ENCODE measurements at regions not wholly inside any gene's neighbourhood (a gene's known extent, or its start where the extent isn't known, plus 50 kb on each side); places are given as distances from the start of the nearest gene placed in this dataset.

DNA sequence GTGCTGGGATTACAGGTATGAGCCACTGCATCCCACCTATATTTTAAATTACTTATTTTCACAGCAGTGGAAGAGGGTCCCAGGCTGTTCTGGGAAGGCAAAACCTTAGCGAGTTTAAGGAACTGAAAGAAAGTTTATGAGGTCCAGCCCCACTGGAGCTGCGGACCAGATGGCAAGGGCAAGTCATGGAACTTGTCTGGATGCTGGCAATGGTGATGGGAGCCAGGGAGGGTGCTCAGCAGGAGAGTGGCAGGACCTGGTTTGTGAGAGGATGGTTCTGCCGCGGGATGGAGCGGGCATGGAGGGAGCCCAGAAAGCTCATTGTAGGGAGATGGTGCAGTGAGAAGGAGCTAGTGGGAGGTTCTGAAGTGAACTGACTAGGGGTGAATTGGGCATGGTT is 50.6 kb upstream of the SLC45A1 start:
- DNase-seq (ENCODE audit: low read depth, low spot score) = no peak

DNA sequence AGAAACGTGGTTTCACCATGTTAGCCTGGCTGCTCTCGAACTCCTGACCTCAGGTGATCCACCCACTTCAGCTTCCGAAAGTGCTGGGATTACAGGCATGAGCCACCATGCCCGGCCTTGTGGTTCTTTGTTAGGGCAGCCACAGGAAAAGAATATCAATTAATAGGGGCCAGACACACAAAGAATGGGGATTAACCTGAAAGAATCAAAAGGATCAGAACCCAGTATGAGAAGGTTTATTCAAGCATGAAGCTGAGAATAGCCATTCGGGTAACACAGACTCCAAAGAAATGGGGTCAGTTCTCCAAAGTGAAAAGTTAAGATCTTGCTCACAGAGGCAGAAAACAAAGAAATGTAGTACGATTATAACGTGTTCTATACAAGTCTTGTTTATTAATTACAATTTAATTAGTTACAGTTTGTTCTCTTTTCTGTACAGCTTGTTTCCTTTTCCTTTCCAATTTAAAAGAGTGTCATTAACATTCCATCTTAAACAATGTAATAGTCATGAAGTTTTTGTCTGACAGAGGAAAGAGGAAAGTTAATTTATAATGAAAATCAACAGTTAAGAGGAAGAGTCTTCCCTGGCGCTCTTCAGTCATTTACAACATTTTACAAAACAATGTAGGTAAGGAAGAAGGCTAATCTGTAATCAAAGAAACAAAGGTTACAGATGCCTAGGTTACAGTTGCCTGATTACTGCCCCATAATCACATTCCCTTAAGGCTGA is 51.3 kb upstream of the SLC45A1 start:
- no peak for DNase-seq (ENCODE audit: low read depth, low spot score)

DNA sequence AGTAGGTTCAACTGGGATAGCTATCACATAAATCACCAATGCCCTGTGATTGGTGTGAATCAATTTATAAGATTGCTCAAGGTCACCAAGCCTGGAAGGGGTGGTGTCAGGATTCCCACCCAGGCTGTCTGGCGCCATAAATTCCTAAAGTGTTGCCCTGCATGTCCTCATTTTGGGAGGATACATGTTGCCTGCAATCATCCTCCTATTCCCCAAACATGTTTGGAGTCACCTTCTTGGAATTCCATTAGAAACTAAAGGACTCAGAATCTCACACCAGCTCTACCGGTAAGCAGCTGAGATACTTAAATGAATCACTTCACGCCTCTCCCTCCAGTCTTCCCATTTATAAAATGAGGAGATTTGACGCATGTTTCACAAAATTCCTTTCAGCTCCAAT is 54.1 kb upstream of the SLC45A1 start:
- DNase-seq (ENCODE audit: low read depth, low spot score) = no peak

DNA sequence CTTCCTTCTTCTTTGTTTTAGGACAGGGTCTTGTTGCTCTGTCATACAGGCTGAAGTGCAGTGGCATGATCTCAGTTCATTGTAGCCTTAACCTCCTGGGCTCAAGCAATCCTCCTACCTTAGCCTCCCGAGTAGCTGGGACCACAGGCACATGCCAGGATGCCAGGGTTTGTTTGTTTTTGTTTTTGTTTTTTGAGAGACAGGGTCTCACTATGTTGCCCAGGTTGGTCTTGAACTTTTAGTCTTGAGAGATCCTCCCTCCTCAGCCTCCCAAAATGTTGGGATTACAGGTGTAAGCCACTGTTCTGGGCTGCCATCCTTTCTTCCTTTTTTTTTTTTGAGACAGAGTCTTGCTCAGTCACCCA is 56.5 kb upstream of the SLC45A1 start:
- DNase-seq (ENCODE audit: low read depth, low spot score) = no peak

DNA sequence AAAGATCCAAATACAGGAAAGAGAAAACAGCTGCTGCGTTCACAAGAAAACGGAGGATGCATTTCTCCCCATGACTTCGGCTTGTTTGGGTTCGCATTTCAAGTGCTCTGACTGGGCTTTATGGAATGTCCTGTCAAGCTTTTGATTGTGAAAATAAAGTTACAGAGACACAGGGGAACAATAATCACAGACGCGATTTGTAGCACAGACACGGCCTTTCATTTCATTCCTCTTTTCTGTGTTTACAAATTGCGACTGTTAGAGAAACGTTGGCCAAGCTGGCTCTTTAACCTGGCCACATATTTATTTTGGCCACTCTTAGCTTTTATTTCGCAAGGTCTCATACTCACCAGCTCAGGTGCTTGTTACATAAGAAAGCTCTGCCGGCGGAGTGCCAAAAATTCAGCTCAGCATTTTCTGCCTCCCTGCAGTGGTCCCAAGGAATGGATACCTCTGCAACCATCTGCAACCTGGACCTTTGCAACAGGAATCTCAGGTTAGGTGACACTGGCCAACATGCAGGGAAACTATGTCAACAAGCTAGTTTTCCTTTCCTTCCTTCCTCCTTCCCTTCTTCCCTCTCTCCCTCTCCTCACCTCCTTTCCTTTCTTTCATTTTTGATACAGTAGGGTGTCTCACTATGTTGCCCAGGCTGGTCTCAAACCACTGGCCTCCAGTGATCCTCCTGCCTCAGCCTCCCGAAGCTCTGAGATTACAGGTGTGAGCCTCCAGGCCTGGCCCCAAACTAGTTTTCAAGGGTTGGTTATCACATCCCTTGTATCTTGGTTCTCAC is 58.2 kb upstream of the SLC45A1 start:
- no peak for DNase-seq (ENCODE audit: low read depth, low spot score)

DNA sequence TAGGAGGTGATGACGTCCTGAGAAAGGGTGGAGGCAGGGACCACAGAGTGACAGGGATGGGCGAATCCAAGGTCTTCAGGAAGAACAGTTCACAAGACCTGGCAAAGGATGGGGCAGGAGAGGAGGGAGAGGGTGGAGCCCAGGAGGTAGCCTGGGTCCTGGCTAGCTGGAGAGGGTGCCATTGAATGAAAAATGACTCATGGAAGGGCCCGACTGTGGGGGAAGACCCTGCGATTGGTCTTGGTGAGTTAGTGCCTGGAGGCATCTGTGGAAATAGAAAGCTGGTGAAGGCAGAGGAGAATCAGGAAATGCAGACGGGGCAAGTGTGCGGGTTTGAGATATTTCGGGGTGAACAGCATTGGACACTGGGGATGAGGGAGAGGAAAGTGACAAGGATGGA is 60.3 kb upstream of the SLC45A1 start:
- no peak for DNase-seq (ENCODE audit: low read depth, low spot score)

DNA sequence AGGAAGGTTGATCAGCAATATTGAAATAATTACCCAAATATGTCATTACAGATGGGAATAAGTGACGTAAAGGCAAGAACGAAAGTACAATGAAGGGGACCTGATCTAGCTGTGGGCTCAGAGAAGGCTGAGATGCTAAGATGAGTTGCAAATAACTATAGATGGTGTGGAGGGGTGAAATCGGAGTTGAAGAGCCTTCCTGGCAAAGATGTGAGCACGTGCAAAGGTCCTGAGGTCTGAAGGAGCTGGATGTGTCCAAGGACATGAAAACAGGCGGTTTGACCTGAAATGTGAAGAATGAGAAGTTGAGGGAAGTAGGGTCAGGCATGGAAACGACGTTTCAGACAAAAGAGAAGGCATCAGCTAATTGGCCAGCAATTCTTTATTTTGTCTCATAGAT is 61.6 kb upstream of the SLC45A1 start:
- DNase-seq (ENCODE audit: low read depth, low spot score) = no peak

DNA sequence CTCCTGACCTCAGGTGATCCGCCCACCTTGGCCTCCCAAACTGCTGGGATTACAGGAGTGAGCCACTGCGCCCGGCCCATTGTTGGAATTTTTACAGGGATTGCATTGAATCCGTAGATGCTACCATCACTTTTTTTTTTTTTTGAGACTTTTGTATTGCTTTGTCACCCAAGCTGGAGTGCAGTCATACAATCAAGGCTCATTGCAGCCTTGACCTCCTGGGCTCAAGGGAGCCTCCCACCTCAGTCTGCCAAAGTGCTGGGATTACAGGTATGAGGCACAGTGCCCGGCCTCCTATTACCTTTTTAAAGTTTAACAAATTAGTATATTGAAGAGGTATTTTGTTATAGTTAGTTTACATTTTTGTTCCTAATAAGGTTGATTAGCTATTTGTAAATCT is 62.2 kb upstream of the SLC45A1 start:
- no peak for DNase-seq (ENCODE audit: low read depth, low spot score)

DNA sequence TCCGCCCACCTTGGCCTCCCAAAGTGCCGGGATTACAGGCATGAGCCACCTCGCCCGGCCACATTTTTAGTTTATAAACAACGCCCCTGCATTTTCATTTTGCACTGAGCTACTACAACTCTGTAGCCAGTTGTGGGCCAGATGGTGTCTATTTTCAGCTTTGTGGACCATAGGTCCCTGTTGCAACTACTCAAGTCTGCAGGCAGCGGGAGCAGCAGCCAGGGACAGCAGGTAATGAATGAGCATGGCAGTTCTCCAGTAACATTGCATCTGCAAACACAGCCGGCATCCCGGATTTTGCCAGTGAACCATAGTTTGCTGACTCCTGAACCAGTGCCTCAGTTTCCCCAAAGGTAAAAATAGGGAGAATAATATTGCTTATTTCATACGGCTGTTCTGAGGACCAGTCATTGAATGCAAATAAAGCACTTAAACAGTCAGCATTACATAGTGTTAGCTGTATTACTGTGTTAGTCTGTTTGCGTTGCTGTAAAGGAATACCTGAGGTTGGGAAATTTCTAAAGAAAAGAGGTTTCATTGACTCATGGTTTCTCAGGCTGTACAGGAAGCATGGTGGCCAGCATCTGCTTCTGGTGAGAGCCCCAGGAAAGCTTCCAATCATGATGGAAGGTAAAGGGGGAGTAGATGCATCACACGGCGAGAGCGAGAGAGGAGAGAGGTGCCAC is 65.5 kb upstream of the SLC45A1 start:
- DNase-seq (ENCODE audit: low read depth, low spot score) = no peak

DNA sequence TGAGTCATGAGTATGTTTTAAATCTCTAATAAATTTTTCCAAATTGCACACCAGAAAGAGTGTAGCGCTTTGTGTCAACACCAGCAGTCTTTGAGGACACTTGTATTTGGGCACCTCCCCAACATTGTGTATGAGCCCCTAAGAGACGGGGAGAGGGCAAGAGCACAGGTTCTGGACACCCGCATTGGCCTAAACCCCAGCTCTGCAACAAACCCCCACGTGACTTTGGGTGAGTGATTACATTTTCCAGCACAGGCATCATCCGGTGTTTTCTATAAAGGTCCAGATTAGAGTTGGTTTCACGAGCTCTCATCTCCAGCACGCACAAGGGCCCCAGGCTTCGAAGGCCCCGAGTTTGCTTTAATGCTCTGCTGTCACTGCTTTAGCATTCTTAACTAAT is 66.3 kb upstream of the SLC45A1 start:
- DNase-seq (ENCODE audit: low read depth, low spot score) = no peak

DNA sequence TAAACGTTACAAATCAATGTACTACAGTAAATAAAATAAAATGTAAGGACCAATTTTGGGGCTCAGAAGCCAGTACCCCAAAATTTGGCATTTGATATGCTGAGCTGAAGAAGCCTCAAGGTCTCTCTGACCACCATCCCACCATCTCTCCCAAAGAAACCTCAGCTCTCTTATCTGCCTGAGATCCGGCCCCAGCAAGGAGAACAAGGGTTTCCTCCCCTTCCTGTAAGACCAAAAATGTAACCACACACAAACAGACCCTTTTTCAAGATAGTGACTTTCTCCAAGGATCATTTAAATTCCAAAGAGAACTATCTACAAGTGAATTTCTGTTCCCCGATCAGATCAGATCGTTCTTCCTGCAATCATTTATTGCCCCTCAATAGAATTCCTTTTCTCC is 68.1 kb upstream of the SLC45A1 start:
- DNase-seq (ENCODE audit: low read depth, low spot score) = no peak

DNA sequence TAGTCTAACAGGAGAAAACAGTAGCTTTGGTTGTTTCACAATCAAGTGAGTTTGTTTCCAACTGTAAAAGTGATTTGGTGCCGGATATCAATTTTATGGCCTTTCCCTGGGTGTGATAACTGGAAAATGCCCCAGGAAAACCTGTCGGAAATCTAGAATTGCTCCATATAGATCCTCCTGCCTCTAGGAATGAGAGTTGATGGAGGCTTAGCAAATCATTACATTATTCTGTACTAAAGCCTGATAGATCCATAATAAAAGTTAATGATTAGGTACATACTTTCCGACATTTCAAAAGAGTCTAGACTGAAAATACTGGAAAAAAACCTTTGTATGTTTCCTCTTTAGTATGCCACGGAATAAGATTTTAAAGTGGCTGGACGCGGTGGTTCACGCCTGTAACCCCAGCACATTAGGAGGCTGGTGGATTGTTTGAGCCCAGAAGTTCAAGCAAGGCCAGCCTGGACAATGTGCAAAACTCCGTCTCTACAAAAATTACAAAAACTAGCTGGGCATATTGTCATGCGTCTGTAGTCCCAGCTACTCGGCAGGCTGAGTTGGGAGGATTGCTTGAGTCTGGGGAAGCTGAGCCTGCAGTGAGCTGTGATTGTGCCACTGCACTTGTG is 70.0 kb upstream of the SLC45A1 start:
- DNase-seq (ENCODE audit: low read depth, low spot score) = no peak

DNA sequence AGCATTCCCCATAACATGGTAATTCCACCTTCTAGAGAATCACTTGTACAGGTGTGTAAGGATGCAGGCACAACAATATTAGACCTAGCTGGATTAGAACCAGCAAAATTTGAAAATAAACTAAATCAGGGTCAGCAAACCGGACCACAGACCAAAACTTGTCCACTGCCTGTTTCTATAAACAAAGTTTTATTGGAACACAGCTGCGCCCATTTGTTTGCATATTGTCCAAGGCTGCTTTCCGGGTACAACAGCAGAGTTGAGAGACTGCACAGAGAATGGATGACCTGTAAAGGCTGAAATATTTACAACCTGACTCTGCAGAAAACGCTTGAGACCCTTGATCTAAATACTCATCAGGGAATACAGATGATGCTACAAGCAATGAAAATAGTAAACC is 73.6 kb upstream of the SLC45A1 start:
- no peak for DNase-seq (ENCODE audit: low read depth, low spot score)

DNA sequence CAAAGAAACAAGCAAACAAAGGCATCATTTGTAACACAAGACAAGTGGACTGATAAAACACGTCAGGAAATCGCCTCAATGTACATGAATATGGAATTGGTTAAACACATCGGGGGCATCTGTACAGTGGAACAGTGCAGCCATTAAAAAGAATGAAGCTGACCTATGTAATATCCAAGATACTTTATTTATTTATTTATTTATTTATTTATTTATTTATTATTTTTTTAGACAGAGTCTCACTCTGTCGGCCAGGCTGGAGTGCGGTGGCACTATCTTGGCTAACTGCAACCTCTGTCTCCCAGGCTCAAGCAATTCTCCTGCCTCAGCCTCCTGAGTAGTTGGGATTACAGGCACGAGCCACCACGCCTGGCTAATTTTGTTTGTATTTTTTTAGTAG is 75.4 kb upstream of the SLC45A1 start:
- no peak for DNase-seq (ENCODE audit: low read depth, low spot score)

DNA sequence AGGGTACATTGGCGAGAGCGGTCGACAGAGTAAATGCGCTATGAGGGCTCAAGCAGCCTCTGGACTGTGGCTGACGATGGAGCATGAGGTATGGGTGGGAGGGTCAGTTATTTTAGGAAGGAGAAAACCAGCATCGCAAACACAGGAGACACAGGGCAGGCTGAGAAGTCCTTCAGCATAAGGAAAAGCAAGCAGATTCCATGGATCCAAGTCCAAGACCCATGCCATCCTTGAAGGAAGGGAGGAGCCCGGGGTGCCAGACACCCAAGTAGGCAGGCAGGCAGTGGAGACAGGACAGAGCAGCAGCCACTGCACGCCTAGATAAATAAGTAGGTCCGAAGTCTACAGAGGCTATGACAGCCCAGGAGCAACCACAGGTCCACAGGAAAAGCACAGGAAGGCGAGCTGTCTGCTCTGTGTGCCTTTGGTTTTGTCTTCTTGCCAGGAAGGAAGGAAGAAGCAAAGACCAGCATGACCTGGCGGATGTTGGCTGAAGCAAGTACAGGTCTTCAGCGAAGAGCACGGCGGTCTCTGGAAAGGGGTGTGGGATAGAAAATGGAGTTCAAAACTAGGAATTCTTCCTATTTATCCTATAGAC is 76.4 kb upstream of the SLC45A1 start:
- no peak for DNase-seq (ENCODE audit: low read depth, low spot score)

DNA sequence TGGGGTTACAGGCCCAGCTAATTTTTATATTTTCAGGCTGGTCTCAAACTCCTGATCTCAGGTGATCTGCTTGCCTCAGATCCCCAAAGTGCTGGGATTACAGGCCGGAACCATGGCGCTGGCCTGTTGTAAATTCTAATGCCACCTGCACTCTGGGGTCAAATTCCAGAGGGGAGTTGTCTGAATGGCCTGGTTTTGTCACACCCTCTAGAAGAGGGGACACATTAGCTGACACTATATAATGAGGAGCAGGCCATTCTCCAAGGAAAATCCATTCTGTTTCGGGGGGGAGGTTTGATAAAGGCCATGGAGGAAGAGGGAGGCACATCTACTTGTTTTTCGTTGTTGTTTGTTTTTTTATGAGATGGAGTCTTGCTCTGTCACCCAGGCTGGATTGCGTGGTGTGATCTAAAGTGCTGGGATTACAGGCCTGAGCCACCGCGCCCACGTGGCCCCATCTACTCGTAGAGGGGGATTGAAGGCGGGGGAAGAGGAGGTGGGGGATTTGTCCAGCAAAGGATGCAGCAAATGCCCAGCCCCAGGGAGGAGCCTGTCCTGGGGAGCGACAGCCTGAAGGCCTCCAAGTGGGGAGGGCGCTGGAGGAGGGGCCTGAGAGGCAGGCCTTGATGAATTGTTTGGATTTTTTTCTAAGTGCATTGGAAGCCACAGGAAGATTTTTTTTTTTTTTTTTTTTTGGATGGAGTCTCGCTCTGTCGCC is 78.4 kb upstream of the SLC45A1 start:
- DNase-seq (ENCODE audit: low read depth, low spot score) = no peak

DNA sequence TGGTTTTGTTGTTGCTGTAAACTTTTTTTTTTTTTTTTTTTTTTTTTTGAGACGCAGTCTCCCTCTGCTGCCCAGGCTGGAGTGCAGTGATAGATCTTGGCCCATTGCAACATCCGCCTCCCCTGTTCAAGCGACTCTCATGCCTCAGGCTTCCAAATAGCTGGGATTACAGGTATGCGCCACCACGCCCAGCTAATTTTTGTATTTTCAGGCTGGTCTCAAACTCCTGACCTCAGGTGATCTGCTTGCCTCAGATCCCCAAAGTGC is 78.9 kb upstream of the SLC45A1 start:
- DNase-seq (ENCODE audit: low read depth, low spot score) = no peak

DNA sequence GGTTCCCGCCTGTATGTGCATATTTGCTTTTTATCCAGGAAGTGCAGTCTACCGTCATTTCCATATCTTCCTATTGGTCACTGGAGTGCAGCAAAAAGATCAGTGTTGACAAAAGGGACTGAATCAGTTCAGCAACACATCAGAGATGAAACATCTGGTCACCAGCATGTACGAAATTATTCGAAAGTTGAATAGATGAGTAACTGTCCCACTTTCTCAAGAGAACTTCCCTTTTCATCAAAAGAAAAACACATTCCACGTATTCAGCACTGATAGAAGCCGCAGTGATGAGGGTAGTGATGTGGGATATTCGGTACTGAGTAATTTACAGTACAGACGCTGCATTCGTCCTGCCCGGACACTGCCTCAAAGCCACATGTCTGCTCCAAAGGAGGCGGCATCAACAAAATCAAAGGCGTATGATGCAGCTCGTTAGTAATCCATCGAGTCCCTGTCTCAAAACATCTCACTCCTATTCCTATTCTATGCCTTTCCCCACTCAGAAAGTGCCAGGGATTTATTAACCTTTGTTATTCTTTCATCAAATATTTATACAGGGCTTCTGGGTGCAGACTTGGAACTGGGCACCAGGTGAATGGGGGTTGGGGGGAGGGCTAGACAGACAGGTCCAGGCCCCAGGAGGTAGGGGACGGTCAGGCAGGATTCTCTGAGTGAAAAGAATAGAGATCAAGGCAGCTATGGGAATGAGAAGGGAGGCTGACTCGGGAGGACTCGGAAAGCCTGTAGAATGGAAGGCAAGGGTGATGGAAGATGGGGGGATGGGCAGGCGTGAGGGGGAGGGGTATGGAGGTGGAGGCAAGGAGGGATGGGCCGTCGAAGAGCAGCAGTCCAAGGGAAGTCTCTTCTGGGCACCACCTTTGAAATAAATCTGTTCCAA is 79.5 kb upstream of the SLC45A1 start:
- no peak for DNase-seq (ENCODE audit: low read depth, low spot score)

DNA sequence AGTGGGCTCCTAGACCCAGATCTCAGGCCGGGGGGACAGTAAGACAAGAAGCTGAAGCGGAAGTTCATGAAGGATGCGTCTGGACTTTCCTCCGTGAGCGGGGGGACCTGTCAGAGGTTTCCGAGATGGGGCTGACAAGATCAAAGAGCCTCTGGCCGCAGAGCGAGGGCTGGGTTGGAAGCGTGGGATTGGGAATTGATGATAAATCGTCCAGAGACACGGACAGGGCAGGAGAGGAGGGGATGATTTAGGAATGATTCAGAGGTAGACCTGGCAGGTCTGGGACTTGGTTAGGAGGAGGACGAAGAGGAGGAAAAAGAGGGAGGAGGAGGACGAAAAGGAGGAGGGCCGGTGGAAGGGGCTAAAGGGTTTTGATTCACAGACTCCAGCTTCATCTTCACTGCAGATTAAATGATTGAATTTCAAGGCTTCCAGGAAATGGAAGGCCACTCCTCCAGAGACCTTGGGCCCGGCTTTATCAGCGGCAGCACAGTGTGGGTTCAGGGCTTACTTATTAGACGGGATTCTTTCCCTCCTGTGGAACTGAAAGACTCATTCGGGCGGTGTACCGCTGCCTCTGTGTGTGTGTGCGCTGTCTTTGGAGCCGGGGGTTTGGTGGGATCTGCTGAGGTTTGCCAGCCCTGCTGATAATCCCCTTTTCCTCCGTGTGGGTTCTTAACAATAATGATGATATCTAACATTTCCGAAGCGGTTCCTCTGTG is 85.7 kb upstream of the SLC45A1 start:
- no peak for DNase-seq (ENCODE audit: low read depth, low spot score)

DNA sequence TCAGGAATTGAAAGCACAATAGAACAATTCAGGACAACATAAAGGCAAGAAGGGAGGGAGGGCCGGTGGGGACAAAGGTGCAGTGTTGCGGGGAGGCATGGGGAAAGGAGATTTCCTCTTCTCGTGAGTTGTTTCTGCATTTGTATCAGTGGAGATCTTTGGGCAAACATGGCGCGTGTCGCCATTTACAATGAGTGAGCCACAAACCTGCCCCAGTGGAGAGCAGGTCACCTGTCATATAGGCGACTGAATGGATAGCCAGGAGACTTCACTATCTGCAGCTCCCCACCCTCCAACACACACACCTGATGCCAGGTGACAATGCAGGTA is 87.7 kb upstream of the SLC45A1 start:
- DNase-seq (ENCODE audit: low read depth, low spot score) = no peak

All from smooth muscle cell of the brain vasculature (primary cell).